ENCODE measurements at regions not wholly inside any gene's neighbourhood (a gene's known extent, or its start where the extent isn't known, plus 50 kb on each side); places are given as distances from the start of the nearest gene placed in this dataset.

DNA sequence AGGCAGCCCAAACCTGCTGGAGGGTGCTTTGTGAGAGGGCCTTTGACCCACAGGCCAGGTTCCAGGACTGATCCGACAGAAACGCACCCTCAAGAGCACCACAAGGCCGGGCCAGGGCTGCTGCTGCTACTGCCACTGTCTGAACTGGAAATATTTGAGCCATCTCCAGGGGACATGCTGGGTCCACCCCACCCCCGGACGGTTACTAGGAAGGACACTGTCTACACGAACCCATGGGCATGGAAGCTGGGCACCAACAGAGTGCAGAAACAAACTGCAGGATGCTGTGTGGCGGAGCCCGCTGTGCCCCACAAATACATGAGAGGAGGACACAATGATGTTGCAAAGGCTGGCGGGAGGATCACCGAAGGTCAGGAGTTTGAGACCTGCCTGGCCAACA lies 283.7 kb downstream of the CTTN start:
- TF ChIP-seq GABPA (IDR thresholded peaks at IDR 0.05 in 1 of 2, conservative IDR thresholded peaks at IDR 0.05 in 1 of 2) = no peak
- no peak for TF ChIP-seq ATF3 (IDR thresholded peaks at IDR 0.05)
- TF ChIP-seq, protein P1, sequence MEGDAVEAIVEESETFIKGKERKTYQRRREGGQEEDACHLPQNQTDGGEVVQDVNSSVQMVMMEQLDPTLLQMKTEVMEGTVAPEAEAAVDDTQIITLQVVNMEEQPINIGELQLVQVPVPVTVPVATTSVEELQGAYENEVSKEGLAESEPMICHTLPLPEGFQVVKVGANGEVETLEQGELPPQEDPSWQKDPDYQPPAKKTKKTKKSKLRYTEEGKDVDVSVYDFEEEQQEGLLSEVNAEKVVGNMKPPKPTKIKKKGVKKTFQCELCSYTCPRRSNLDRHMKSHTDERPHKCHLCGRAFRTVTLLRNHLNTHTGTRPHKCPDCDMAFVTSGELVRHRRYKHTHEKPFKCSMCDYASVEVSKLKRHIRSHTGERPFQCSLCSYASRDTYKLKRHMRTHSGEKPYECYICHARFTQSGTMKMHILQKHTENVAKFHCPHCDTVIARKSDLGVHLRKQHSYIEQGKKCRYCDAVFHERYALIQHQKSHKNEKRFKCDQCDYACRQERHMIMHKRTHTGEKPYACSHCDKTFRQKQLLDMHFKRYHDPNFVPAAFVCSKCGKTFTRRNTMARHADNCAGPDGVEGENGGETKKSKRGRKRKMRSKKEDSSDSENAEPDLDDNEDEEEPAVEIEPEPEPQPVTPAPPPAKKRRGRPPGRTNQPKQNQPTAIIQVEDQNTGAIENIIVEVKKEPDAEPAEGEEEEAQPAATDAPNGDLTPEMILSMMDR (IDR thresholded peaks at IDR 0.05; ENCODE audit: low read depth, low read length, missing input control) = no peak

Data from liver (tissue), 3 donors.